ENCODE measurements at regions not wholly inside any gene's neighbourhood (a gene's known extent, or its start where the extent isn't known, plus 50 kb on each side); places are given as distances from the start of the nearest gene placed in this dataset.

DNA sequence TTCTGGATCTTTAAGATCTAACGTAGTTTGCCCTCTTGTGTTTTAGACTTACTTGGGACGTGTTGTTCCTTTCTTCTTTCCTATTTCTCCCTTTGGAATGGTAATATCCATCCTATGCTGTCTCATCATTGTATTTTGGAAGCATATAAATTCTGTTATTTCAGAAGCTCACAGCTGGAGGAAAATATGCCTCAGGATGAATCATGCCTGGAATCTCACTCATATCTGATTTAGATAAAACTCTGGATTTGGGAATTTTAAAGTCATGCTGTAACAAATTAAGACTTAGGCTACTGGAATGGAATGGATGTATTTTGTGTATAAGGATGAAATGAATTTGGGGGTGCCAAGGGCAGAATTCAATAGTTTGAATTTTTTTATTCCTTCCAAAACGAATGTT, 245.2 kb upstream of the GULP1 start (continued):
- TF ChIP-seq, protein P1, sequence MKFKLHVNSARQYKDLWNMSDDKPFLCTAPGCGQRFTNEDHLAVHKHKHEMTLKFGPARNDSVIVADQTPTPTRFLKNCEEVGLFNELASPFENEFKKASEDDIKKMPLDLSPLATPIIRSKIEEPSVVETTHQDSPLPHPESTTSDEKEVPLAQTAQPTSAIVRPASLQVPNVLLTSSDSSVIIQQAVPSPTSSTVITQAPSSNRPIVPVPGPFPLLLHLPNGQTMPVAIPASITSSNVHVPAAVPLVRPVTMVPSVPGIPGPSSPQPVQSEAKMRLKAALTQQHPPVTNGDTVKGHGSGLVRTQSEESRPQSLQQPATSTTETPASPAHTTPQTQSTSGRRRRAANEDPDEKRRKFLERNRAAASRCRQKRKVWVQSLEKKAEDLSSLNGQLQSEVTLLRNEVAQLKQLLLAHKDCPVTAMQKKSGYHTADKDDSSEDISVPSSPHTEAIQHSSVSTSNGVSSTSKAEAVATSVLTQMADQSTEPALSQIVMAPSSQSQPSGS (IDR thresholded peaks at IDR 0.05; ENCODE audit: low read length), result no peak

All from H1 (cell line).